Stimulated activated CD8-positive, alpha-beta memory T cell treated with anti-CD3 and anti-CD28 coated beads, Interleukin-15, amount 100 ng/mL, for 1 hour (primary cell): ENCODE measurements at regions not wholly inside any gene's neighbourhood (a gene's known extent, or its start where the extent isn't known, plus 50 kb on each side); places are given as distances from the start of the nearest gene placed in this dataset.
"Not testable (repeated sequence)": the region's sequence is repeated elsewhere in the genome, so short reads cannot be mapped to it uniquely, and the experiment has no call there.

Source experiments
- DNase-seq: peaks from one replicate; pipeline ENCODE4 v3.0.0-alpha.2; 2020; ENCODE audit warnings: low read depth

- no peak for DNase-seq
These were observed 159.1 kb upstream of the SALL1 start for GRCh38 chr16:51310159-51310558.

GRCh38 chr16:51306886-51307595 lies 156.0 kb upstream of the SALL1 start:
- DNase-seq, result no peak

- no peak for DNase-seq
These were observed 155.0 kb upstream of the SALL1 start for GRCh38 chr16:51306116-51306515.

- no peak for DNase-seq
These were observed 154.3 kb upstream of the SALL1 start for GRCh38 chr16:51305337-51305736.

- DNase-seq, result no peak
These were observed 151.0 kb upstream of the SALL1 start for GRCh38 chr16:51302042-51302441.

GRCh38 chr16:51298800-51299199 lies 147.7 kb upstream of the SALL1 start:
- no peak for DNase-seq

GRCh38 chr16:51290442-51291285 lies 139.6 kb upstream of the SALL1 start:
- DNase-seq, result no peak

GRCh38 chr16:51289336-51289735 lies 138.3 kb upstream of the SALL1 start:
- DNase-seq, result no peak

GRCh38 chr16:51287121-51287755 lies 136.2 kb upstream of the SALL1 start:
- DNase-seq, result no peak

- DNase-seq, result no peak
These were observed 135.2 kb upstream of the SALL1 start for GRCh38 chr16:51286272-51286671.

GRCh38 chr16:51276336-51276735 lies 125.3 kb upstream of the SALL1 start:
- no peak for DNase-seq

GRCh38 chr16:51272420-51272819 lies 121.3 kb upstream of the SALL1 start:
- DNase-seq, result no peak

- no peak for DNase-seq
These were observed 120.2 kb upstream of the SALL1 start for GRCh38 chr16:51271156-51271701.

GRCh38 chr16:51268237-51268636 lies 117.2 kb upstream of the SALL1 start:
- no peak for DNase-seq

GRCh38 chr16:51267681-51268080 lies 116.6 kb upstream of the SALL1 start:
- DNase-seq, result no peak

GRCh38 chr16:51262428-51262827 lies 111.4 kb upstream of the SALL1 start:
- DNase-seq, result no peak

GRCh38 chr16:51261919-51262318 lies 110.8 kb upstream of the SALL1 start:
- no peak for DNase-seq

GRCh38 chr16:51255349-51255972 lies 104.4 kb upstream of the SALL1 start:
- DNase-seq, result no peak

GRCh38 chr16:51254390-51254789 lies 103.3 kb upstream of the SALL1 start:
- not testable (repeated sequence) for DNase-seq

- DNase-seq, result no peak
These were observed 97.1 kb upstream of the SALL1 start for GRCh38 chr16:51248217-51248616.

- no peak for DNase-seq
These were observed 94.6 kb upstream of the SALL1 start for GRCh38 chr16:51245658-51245995.

GRCh38 chr16:51244887-51245657 lies 94.0 kb upstream of the SALL1 start:
- no peak for DNase-seq
